WI38 (cell line): ENCODE measurements at regions not wholly inside any gene's neighbourhood (a gene's known extent, or its start where the extent isn't known, plus 50 kb on each side); places are given as distances from the start of the nearest gene placed in this dataset.
"Not testable (repeated sequence)": the region's sequence is repeated elsewhere in the genome, so short reads cannot be mapped to it uniquely, and the experiment has no call there.

Source experiments
- H3K4me3 ChIP-seq: 2 replicates; pipeline ENCODE4 v1.5.1; 2011; ENCODE audit warnings: low read depth, mild to moderate bottlenecking, control low read depth, low read length
- CTCF ChIP-seq: IDR thresholded peaks from 2 replicates; pipeline ENCODE4 v1.5.1; 2012; ENCODE audit warnings: low read depth, mild to moderate bottlenecking, control low read depth, low read length

DNA sequence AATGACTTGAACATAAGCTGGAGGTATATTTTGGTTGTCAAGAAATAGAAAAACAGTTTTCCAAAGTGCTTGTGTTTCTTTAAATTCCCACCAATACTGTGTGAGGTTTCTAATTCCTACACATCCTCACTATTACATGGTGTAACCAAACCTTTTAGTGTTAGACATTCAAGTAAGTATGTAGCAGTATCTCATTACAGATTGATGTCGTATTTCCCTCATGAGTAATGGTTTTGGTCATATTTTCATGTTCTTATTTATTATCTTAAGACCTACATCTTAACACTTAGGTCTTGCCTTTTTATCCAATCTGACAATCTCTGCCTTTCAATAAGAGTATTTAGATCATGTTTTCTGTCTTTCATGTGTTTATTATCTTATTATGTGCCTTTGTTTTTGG, 253.7 kb upstream of the ANXA10 start:
- no peak overlapping the region for H3K4me3 ChIP-seq
- no peak for TF ChIP-seq CTCF

DNA sequence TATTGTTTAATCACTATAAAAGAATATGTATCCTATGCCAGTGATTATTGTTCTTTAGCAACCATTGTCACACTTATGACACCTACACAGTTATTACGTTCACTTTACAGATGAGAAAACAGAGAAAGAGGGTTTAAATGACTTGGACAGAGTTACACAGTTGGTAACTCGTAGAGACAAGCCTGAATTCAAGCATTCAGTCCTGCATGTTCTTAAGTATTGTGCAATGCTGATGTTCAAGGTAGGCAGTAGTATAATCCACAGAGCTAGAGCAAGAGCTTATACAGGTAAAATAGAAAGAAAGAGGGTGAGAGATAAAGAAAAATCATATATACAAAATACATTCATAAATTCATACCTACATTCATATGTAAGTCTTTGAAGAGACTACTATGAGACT, 249.8 kb upstream of the ANXA10 start:
- no peak for TF ChIP-seq CTCF

DNA sequence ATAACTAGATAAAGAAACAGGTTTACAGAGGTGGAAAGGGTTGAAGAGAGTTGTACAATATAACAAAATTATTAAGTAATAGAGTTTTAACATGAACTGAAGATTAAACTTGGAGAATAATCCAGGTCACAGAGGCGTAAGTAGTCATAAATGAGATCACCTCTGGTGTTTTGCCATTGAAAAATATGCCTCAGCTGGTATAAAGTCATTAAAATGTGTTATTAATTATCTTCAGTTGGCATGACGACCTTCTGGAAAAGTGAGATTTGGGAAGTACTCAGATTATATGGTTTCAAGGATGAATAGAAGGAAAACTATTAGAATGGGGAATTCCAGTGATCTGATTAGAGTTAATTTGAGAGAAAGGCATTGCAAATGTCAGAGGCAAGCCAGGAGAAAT, 237.5 kb upstream of the ANXA10 start:
- H3K4me3 ChIP-seq, result no peak overlapping the region
- no peak for TF ChIP-seq CTCF

More for the DNA sequence above, 249.8 kb upstream of the ANXA10 start:
- H3K4me3 ChIP-seq, result no peak overlapping the region

- H3K4me3 ChIP-seq, result not testable (repeated sequence)
Observed at GRCh38 chr4:167858127-167858526, 234.2 kb upstream of the ANXA10 start.

DNA sequence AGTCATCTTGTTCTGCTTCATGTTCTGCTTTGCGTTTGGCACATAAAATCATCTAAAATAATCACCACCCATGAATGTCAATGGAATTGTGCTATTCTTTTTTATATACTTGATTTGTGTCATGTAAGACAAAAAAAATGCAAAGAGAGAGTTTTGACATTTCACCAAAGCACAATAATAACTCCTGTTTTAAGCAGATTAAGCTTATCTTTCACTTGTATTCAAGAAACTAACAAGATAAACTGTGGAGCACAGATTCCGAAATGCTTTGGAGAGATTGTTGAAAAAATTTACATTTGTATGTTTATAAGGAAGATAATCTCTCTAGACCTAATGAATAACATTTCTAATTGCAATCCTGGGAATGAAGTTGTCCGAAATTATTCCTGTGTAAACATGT, 225.1 kb upstream of the ANXA10 start:
- TF ChIP-seq CTCF, result no peak
- no peak overlapping the region for H3K4me3 ChIP-seq

DNA sequence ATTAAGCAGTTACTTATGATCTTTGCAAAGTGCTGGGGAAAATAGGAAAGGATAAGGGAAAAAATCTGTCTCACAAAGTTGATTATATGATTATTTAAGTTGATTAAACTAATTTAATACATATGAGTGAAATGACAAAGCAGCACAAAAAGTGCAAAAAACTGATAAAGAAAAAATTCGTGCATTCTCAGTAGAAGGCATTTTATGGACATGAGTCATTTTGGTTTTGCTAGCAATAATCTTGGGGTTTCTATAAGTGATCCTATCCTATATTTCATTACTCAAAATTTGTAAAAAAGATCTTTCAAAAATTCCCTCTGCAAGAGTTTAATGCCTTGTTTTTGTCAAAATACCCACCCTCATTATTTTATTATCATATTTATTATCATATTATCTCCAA, 224.2 kb upstream of the ANXA10 start:
- no peak for TF ChIP-seq CTCF
- no peak overlapping the region for H3K4me3 ChIP-seq

DNA sequence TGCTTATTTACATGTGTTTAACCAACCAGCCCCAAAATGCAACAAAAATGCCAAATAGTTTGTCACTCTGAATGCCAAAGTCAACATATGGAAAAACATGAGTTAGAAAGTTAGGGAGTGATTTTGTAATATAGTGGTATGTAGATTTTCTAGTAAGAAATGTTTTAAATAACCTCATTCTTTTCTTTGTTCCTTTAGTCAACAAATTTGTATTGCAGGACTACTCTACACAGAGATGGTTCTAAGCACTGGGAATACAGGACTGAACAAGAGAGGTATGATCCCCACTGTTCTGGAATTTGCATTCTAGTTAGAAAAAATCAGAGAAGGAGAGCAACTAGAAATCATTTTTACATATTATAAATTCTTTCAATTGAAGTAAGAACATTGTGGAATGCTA, 218.8 kb upstream of the ANXA10 start:
- no peak overlapping the region for H3K4me3 ChIP-seq
- no peak for TF ChIP-seq CTCF

- not testable (repeated sequence) for H3K4me3 ChIP-seq
Observed at GRCh38 chr4:167876091-167876490, 216.2 kb upstream of the ANXA10 start.

DNA sequence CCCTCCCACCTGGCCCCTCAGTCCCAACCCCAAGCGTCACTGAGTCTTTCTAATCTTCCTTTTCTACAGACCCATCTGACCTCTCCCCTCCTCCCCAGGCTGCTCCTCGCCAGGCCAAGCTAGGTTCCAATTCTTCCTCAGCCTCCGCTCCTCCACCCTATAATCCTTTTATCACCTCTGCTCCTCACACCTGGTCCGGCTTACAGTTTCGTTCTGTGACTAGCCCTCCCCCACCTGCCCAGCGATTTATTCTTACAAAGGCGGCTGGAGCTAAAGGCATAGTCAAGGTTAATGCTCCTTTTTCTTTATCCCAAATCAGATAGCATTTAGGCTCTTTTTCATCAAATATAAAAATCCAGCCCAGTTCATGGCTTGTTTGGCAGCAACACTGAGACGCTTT, 214.5 kb upstream of the ANXA10 start:
- H3K4me3 ChIP-seq, result not testable (repeated sequence)
